Glutamatergic neuron (in vitro differentiated cells): ENCODE measurements at regions not wholly inside any gene's neighbourhood (a gene's known extent, or its start where the extent isn't known, plus 50 kb on each side); places are given as distances from the start of the nearest gene placed in this dataset.

Experiments used
- DNase-seq: peaks from one replicate; pipeline ENCODE4 v3.0.0; 2022
- H3K27ac Mint-ChIP-seq: one replicate; pipeline ENCODE4 v1.8.0; 2020; ENCODE audit warnings: mild to moderate bottlenecking, mixed read lengths, inconsistent platforms; ENCODE audit not compliant: unreplicated experiment
- H3K27me3 Mint-ChIP-seq: one replicate; pipeline ENCODE4 v1.8.0; 2020; ENCODE audit warnings: mild to moderate bottlenecking, moderate library complexity, mixed read lengths, inconsistent platforms; ENCODE audit not compliant: unreplicated experiment
- H3K36me3 Mint-ChIP-seq: one replicate; pipeline ENCODE4 v1.8.0; 2020; ENCODE audit warnings: mild to moderate bottlenecking, mixed read lengths, inconsistent platforms; ENCODE audit not compliant: unreplicated experiment
- H3K4me1 Mint-ChIP-seq: one replicate; pipeline ENCODE4 v1.8.0; 2020; ENCODE audit warnings: mild to moderate bottlenecking, low read depth, mixed read lengths, inconsistent platforms; ENCODE audit not compliant: unreplicated experiment
- H3K4me3 Mint-ChIP-seq: one replicate; pipeline ENCODE4 v1.8.0; 2020; ENCODE audit warnings: mild to moderate bottlenecking, mixed read lengths, inconsistent platforms; ENCODE audit not compliant: unreplicated experiment
- H3K9me3 Mint-ChIP-seq: one replicate; pipeline ENCODE4 v1.8.0; 2020; ENCODE audit warnings: mild to moderate bottlenecking, moderate library complexity, mixed read lengths, inconsistent platforms; ENCODE audit not compliant: unreplicated experiment
- TF ChIP-seq, protein P1 (sequence below): fragments of 200-600 bp; sonication (generic); IDR thresholded peaks from one replicate; pipeline ENCODE4 v1.5.0; 2021; ENCODE audit not compliant: partially characterized antibody, unreplicated experiment

DNA sequence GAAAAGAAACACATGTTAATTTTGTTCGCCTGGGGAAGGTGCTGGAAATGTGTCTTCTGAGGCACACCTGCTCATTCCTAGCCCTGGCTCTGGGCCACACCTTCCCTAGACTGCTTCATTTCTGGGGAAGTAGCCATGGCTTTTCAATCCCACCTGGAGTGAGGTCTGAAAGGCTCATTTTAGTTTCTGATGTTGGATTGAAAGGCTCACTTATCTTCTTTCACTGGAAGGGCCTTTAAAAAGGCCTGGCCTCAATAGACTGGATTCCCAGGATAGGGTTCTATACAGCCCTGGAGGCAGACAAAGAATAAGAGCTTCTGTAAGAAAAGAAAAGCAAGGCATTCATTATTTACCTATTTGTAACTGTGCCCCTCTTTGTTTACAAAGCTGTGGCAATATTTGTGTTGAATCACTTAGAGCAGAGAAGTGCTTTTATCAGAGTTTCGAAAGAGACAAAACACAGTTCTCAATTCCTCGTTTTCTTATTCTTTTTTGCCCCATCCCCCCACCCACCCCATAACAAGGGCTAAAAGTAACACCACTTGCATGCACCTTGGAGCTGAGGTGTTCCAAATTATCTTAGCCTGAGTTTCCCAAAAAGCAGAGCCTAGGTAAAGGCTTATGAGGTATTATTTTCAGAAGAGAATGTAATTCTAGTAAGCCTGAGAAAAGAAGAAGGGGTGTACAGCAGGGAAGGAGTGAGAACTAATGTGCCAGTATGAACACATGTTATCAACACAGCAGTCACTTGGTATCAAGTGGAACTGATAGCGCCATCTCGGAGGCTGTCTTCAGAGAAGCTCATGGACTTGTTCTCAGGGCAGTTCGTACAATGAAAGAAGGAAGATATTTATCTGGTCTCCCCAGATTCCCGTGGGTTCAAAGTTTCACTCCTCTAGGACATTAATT lies 413.1 kb downstream of the KCTD16 start:
- Mint-ChIP-seq H3K9me3 (peaks cover 5% of the 10 kb centered on the region), H3K36me3 (no peaks in the 10 kb centered on the region), H3K27me3 (peaks cover 4% of the 10 kb centered on the region), H3K4me3 (no peak overlapping the region), H3K27ac (no peak overlapping the region), H3K4me1 (peaks cover 3% of the 10 kb centered on the region)
- DNase-seq = no peak
- TF ChIP-seq, protein P1, sequence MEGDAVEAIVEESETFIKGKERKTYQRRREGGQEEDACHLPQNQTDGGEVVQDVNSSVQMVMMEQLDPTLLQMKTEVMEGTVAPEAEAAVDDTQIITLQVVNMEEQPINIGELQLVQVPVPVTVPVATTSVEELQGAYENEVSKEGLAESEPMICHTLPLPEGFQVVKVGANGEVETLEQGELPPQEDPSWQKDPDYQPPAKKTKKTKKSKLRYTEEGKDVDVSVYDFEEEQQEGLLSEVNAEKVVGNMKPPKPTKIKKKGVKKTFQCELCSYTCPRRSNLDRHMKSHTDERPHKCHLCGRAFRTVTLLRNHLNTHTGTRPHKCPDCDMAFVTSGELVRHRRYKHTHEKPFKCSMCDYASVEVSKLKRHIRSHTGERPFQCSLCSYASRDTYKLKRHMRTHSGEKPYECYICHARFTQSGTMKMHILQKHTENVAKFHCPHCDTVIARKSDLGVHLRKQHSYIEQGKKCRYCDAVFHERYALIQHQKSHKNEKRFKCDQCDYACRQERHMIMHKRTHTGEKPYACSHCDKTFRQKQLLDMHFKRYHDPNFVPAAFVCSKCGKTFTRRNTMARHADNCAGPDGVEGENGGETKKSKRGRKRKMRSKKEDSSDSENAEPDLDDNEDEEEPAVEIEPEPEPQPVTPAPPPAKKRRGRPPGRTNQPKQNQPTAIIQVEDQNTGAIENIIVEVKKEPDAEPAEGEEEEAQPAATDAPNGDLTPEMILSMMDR = no peak

DNA sequence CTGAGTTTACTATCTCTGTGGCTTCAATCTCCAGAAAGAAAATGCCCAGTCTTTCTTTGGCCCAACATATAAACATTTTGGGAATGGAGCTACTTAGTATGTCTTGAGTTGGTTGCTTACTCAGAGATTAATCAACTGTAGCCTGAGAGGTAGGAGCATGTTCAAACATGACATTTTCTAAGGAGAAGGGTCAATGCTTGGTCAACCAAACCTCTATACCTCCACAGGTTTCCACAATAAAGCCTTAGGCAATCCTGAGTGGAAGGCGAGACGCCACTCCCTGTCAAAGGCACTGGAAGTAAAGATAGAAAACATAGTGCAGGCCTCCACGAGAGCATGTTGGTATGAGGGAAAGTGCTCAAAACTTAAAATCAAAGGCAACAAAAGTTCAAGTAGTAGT lies 411.4 kb downstream of the KCTD16 start:
- Mint-ChIP-seq H3K4me3 (no peak overlapping the region), H3K9me3 (peaks cover 5% of the 10 kb centered on the region), H3K27me3 (peaks cover 4% of the 10 kb centered on the region), H3K27ac (no peak overlapping the region), H3K36me3 (no peaks in the 10 kb centered on the region), H3K4me1 (peaks cover 3% of the 10 kb centered on the region)
- TF ChIP-seq, protein P1 = no peak
- DNase-seq = no peak

DNA sequence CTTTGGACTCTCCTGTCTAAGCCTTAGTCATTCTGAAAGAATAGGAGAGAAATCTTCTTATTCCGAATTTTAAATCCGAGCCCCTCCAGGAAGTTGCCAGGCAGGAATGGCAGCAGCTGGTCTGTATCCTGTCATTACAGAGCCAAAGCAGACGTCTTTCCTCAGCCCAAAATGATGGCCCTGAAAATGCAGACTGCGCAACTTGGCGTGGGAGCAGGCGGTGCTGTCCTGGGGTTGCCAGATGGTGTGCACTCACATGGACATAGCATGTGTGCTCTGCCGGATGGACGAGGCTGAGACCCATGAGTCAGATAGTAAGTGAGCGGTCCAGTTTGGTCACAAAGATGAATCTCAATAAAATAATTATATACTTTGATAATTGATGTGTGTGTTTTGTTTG lies 410.4 kb downstream of the KCTD16 start:
- DNase-seq = peak; percentile 28
- H3K4me1 Mint-ChIP-seq = peaks cover 3% of the 10 kb centered on the region
- peaks cover 4% of the 10 kb centered on the region for H3K27me3 Mint-ChIP-seq
- peaks cover 5% of the 10 kb centered on the region for H3K9me3 Mint-ChIP-seq
- H3K36me3 Mint-ChIP-seq = no peaks in the 10 kb centered on the region
- H3K27ac Mint-ChIP-seq = peak overlapping the region; percentile 75
- TF ChIP-seq, protein P1 = no peak
- H3K4me3 Mint-ChIP-seq = no peak overlapping the region

DNA sequence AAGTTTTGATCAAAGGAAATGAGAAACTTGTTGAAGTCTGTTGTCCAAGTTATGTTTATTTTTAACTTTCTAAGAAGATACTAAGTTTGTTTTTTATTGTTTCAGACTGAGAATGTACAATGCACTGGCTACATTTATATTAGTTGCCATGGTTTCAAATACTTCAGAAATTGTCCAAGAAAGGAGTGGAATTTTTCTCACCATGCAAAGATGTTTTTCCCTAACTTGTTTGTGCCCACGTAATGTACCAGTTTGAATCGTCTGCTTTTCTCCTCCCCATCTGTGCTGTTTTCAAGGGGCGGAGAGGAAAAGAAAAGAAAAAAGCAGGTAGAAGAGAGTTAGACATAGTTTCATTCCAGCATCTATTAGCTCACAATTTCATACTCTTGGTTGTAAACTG lies 407.0 kb downstream of the KCTD16 start:
- Mint-ChIP-seq H3K9me3 (peaks cover 5% of the 10 kb centered on the region), H3K4me1 (peaks cover 3% of the 10 kb centered on the region), H3K4me3 (no peak overlapping the region), H3K27me3 (peaks cover 8% of the 10 kb centered on the region), H3K36me3 (no peaks in the 10 kb centered on the region), H3K27ac (no peak overlapping the region)
- DNase-seq = no peak
- TF ChIP-seq, protein P1 = no peak

DNA sequence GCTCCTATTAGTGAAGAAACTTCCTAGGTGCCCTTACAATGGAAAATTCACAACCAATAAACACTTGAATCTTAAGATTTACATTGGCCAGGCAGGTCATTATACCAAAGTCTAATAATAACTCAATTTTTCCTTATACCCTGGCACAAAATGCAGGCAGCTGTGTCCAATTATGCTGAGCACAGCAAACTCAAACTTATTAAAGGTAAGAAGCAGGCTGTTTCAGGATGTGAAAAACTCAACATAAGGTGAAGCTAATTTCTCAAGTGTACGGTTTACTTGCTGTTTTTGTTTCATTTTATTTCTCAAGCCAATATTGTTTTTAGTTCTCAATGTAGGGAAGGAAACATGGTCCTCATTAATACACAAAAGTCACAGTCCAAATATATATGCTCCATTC lies 405.1 kb downstream of the KCTD16 start:
- Mint-ChIP-seq H3K36me3 (no peaks in the 10 kb centered on the region), H3K4me1 (no peaks in the 10 kb centered on the region), H3K27me3 (peaks cover 8% of the 10 kb centered on the region), H3K9me3 (peaks cover 3% of the 10 kb centered on the region), H3K27ac (no peak overlapping the region), H3K4me3 (no peak overlapping the region)
- no peak for DNase-seq
- TF ChIP-seq, protein P1 = no peak
